Gastroesophageal sphincter (tissue), 3 donors: ENCODE measurements at regions not wholly inside any gene's neighbourhood (a gene's known extent, or its start where the extent isn't known, plus 50 kb on each side); places are given as distances from the start of the nearest gene placed in this dataset.

Experiments used
- POLR2AphosphoS5 ChIP-seq: sonication (generic); formaldehyde crosslinking; IDR thresholded peaks from one replicate; pipeline ENCODE4 v1.6.1; 2017; ENCODE audit warnings: antibody characterized with exemption
- TF ChIP-seq, protein P1 (sequence below), 4 experiments: fragments of 200-600 bp in 2 of 4; fragments of 450-650 bp in 2 of 4; sonication (generic) in 1 of 4; IDR thresholded peaks; one replicate each; pipeline ENCODE4 v1.5.1; 2017 to 2019; ENCODE audit warnings: antibody characterized with exemption in 4 of 4, mild to moderate bottlenecking in 2 of 4, moderate library complexity in 2 of 4

GRCh38 chr15:38625886-38626285 is 61.3 kb upstream of the RASGRP1 start:
- TF ChIP-seq, protein P1, sequence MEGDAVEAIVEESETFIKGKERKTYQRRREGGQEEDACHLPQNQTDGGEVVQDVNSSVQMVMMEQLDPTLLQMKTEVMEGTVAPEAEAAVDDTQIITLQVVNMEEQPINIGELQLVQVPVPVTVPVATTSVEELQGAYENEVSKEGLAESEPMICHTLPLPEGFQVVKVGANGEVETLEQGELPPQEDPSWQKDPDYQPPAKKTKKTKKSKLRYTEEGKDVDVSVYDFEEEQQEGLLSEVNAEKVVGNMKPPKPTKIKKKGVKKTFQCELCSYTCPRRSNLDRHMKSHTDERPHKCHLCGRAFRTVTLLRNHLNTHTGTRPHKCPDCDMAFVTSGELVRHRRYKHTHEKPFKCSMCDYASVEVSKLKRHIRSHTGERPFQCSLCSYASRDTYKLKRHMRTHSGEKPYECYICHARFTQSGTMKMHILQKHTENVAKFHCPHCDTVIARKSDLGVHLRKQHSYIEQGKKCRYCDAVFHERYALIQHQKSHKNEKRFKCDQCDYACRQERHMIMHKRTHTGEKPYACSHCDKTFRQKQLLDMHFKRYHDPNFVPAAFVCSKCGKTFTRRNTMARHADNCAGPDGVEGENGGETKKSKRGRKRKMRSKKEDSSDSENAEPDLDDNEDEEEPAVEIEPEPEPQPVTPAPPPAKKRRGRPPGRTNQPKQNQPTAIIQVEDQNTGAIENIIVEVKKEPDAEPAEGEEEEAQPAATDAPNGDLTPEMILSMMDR (IDR thresholded peaks at IDR 0.05), result no peak
- TF ChIP-seq POLR2AphosphoS5, result no peak
